ENCODE measurements at regions not wholly inside any gene's neighbourhood (a gene's known extent, or its start where the extent isn't known, plus 50 kb on each side); places are given as distances from the start of the nearest gene placed in this dataset.

DNA sequence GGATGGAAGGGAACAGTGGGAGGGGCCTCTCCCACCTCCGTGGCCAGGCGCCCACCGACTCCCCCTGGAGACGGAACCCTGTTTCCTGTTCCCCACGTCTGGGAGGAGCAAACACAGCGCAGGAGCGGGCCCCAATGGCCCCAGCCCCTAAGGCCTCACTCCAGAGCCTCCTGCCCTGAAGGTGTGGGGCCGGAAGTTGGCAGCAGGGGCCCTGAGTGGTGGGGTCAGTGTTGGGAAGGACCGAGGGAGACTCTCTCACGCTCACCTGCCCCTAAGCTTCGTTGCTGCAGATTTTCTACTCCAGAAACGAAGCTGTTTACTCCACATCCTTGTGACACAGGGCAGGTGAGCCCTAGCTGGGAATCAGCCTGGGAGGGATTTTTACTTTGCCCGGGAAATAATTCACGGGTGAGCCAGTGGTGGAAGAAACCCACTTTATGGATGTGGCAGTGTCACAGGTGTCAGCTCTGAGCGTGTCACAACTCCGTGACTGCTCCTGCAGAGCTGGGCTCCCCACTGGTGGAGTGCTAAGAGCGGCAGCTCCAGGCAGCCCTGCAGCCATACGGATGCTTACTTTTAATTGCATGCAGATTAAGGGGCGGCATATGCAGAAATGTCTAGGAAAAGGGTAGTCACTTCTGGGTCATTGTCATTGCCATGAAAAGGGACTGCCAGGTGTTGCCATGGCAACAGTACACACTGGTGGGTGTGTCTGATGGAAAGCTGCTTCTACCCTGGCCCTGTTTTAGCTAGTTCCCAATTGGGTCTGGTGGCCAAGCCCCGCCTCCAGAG is 77.5 kb upstream of the OLFM1 start:
- no peak overlapping the region for H3K4me3 Mint-ChIP-seq
- CTCF ChIA-PET = interaction anchor here (0.6 kb wide), 1 partner anchor 788 kb away, joined by 3 read pairs; no protein-coding TSS in a partner anchor
- H3K9me3 Mint-ChIP-seq = no peaks in the 10 kb centered on the region
- DNase-seq = no peak
- no peak overlapping the region for H3K27ac Mint-ChIP-seq
- no peaks in the 10 kb centered on the region for H3K36me3 Mint-ChIP-seq
- no peaks in the 10 kb centered on the region for H3K4me1 Mint-ChIP-seq
- H3K27me3 Mint-ChIP-seq = no peaks in the 10 kb centered on the region

DNA sequence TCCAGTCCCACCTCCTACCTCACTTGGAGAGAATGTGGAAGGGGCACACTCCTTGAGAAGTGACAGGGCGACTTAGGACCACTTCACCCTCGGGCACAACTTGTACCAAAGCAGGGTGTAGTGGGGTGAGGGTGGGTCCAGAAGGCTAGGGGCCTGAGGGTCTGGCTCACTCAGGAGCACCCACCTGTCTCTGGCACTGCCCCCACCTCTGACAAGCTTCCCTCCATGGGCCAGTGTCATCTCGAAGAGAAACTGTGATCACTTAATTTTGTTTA is 76.9 kb upstream of the OLFM1 start:
- H3K27ac Mint-ChIP-seq = no peak overlapping the region
- no peaks in the 10 kb centered on the region for H3K9me3 Mint-ChIP-seq
- H3K36me3 Mint-ChIP-seq = no peaks in the 10 kb centered on the region
- no peaks in the 10 kb centered on the region for H3K27me3 Mint-ChIP-seq
- H3K4me3 Mint-ChIP-seq = no peak overlapping the region
- no peak for DNase-seq
- no peaks in the 10 kb centered on the region for H3K4me1 Mint-ChIP-seq
- CTCF ChIA-PET = interaction anchor here (0.6 kb wide), 1 partner anchor 787 kb away, joined by 3 read pairs; no protein-coding TSS in a partner anchor

GRCh38 chr9:135010921-135011320 is 76.5 kb upstream of the OLFM1 start:
- Mint-ChIP-seq H3K9me3 (no peaks in the 10 kb centered on the region), H3K27ac (no peak overlapping the region), H3K27me3 (no peaks in the 10 kb centered on the region), H3K4me3 (no peak overlapping the region), H3K4me1 (no peaks in the 10 kb centered on the region), H3K36me3 (no peaks in the 10 kb centered on the region)
- CTCF ChIA-PET = interaction anchor here (0.6 kb wide), 1 partner anchor 787 kb away, joined by 3 read pairs; no protein-coding TSS in a partner anchor
- no peak for DNase-seq

GRCh38 chr9:135012166-135012565 is 75.3 kb upstream of the OLFM1 start:
- Mint-ChIP-seq H3K27ac (no peak overlapping the region), H3K9me3 (no peaks in the 10 kb centered on the region), H3K36me3 (no peaks in the 10 kb centered on the region), H3K4me3 (no peak overlapping the region), H3K4me1 (no peaks in the 10 kb centered on the region), H3K27me3 (no peaks in the 10 kb centered on the region)
- no peak for DNase-seq
- CTCF ChIA-PET = no interaction called here

GRCh38 chr9:135014311-135015010 is 73.0 kb upstream of the OLFM1 start:
- Mint-ChIP-seq H3K4me3 (no peak overlapping the region), H3K27me3 (no peaks in the 10 kb centered on the region), H3K27ac (no peak overlapping the region), H3K9me3 (no peaks in the 10 kb centered on the region), H3K4me1 (no peaks in the 10 kb centered on the region), H3K36me3 (no peaks in the 10 kb centered on the region)
- DNase-seq = no peak
- CTCF ChIA-PET = interaction anchor here (1.0 kb wide), 1 partner anchor 16 kb away, joined by 3 read pairs; no protein-coding TSS in a partner anchor

GRCh38 chr9:135015096-135015495 is 72.4 kb upstream of the OLFM1 start:
- H3K36me3 Mint-ChIP-seq = no peaks in the 10 kb centered on the region
- H3K27ac Mint-ChIP-seq = no peak overlapping the region
- CTCF ChIA-PET = interaction anchor here (1.0 kb wide), 1 partner anchor 15 kb away, joined by 3 read pairs; no protein-coding TSS in a partner anchor
- no peaks in the 10 kb centered on the region for H3K9me3 Mint-ChIP-seq
- DNase-seq = no peak
- no peaks in the 10 kb centered on the region for H3K27me3 Mint-ChIP-seq
- no peak overlapping the region for H3K4me3 Mint-ChIP-seq
- no peaks in the 10 kb centered on the region for H3K4me1 Mint-ChIP-seq

DNA sequence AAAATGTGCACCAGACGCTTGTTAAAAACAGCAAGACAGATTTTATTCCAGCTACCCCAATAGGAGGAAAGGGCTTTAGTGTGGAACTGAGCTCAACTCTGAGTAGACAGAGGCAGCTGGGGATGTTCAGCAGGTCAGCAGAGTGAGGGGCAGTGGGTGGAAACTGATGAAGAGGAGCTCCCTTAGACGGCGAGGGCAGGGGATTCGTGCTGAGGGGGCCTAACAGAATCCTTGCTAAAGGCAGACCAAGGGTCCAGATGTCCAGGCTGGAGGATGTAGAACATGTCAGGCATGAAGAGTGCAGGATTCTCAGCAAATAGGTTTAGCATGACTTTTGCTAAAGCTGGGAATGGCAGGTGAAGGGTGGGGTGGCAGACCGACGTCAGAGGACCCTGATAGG is 71.9 kb upstream of the OLFM1 start:
- Mint-ChIP-seq H3K4me1 (no peaks in the 10 kb centered on the region), H3K36me3 (no peaks in the 10 kb centered on the region), H3K27me3 (no peaks in the 10 kb centered on the region), H3K27ac (no peak overlapping the region), H3K9me3 (no peaks in the 10 kb centered on the region), H3K4me3 (no peak overlapping the region)
- CTCF ChIA-PET = no interaction called here
- no peak for DNase-seq

DNA sequence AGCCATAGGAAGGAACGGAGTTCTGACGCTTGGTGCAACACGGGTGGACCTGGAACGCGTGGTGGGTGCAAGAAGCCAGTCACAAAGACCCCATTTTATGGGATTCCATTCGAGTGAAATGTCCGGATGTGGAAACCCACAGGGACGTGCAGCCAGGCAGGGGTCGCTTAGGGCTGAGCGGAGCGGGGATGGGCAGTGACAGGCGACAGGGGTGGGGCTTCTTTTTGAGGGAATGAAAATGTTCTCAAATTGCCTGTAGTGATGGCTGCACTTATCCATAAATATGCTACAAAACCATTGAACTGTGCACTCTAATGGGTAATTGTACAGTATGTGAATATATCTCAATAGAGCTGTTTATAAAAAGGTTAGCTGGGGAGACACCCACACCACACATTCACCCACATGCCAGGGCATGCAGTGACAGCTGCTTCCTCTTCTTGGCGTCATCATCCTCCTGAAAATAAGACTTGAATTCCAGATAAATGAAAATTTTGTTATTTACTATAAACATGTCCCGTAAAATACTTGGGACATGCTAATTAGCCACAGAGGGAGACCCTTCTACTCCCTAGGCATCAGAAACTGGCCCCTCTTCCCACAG is 71.3 kb upstream of the OLFM1 start:
- CTCF ChIA-PET = no interaction called here
- Mint-ChIP-seq H3K4me1 (no peaks in the 10 kb centered on the region), H3K36me3 (no peaks in the 10 kb centered on the region), H3K9me3 (no peaks in the 10 kb centered on the region), H3K27me3 (no peaks in the 10 kb centered on the region), H3K4me3 (no peak overlapping the region), H3K27ac (no peak overlapping the region)
- no peak for DNase-seq

GRCh38 chr9:135016876-135017275 is 70.6 kb upstream of the OLFM1 start:
- H3K4me1 Mint-ChIP-seq = no peaks in the 10 kb centered on the region
- H3K27ac Mint-ChIP-seq = no peak overlapping the region
- CTCF ChIA-PET = no interaction called here
- H3K36me3 Mint-ChIP-seq = no peaks in the 10 kb centered on the region
- H3K9me3 Mint-ChIP-seq = no peaks in the 10 kb centered on the region
- no peaks in the 10 kb centered on the region for H3K27me3 Mint-ChIP-seq
- no peak for DNase-seq
- no peak overlapping the region for H3K4me3 Mint-ChIP-seq

DNA sequence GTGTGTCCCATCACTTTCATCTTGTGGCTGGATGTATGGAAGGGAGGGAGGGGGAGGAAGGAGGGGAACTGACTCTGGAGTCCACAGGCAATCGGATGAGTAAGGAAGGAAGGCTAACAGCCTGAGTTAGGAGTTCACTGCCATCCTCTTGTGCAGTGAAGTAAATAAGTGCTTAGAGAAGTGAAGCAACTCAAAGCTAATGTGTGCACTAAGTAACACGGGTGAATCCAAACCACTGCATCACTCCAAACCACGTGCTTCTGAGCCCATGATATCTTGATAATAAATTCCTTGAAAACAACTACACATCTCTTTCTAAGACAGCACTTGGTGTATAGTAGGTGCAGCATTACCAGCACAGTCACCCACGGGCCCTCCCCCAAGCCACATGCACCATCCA is 69.6 kb upstream of the OLFM1 start:
- Mint-ChIP-seq H3K9me3 (no peaks in the 10 kb centered on the region), H3K27me3 (no peaks in the 10 kb centered on the region), H3K4me3 (no peak overlapping the region), H3K27ac (no peak overlapping the region), H3K4me1 (no peaks in the 10 kb centered on the region), H3K36me3 (no peaks in the 10 kb centered on the region)
- DNase-seq = no peak
- CTCF ChIA-PET = no interaction called here

GRCh38 chr9:135018306-135018915 is 69.1 kb upstream of the OLFM1 start:
- H3K9me3 Mint-ChIP-seq = no peaks in the 10 kb centered on the region
- H3K27me3 Mint-ChIP-seq = no peaks in the 10 kb centered on the region
- no peaks in the 10 kb centered on the region for H3K4me1 Mint-ChIP-seq
- no peak overlapping the region for H3K4me3 Mint-ChIP-seq
- no peaks in the 10 kb centered on the region for H3K36me3 Mint-ChIP-seq
- CTCF ChIA-PET = no interaction called here
- H3K27ac Mint-ChIP-seq = no peak overlapping the region
- no peak for DNase-seq

DNA sequence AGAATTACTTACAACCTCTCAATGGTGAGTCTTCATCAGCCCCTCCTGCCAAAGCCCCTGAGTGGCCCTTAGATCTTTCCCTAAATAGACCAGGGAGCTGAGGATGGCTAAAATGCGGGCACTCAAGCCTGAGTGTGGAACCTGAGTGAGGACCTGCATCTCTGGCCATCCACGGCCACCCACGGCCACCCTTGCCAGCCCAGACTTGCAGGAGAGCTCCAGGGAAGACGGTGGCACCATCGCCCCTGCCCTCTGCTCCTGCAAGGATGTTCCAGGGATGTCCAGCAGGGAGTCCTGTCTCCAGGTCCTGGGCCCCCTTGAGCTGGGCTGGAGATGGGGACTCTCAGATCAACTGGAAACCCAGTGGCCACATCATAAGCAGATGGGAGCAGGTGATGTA is 68.2 kb upstream of the OLFM1 start:
- CTCF ChIA-PET = interaction anchor here (0.6 kb wide), 1 partner anchor 426 kb away, joined by 3 read pairs; no protein-coding TSS in a partner anchor
- H3K9me3 Mint-ChIP-seq = no peaks in the 10 kb centered on the region
- no peaks in the 10 kb centered on the region for H3K4me1 Mint-ChIP-seq
- no peaks in the 10 kb centered on the region for H3K36me3 Mint-ChIP-seq
- DNase-seq = no peak
- no peak overlapping the region for H3K4me3 Mint-ChIP-seq
- no peak overlapping the region for H3K27ac Mint-ChIP-seq
- peaks cover 5% of the 10 kb centered on the region for H3K27me3 Mint-ChIP-seq

DNA sequence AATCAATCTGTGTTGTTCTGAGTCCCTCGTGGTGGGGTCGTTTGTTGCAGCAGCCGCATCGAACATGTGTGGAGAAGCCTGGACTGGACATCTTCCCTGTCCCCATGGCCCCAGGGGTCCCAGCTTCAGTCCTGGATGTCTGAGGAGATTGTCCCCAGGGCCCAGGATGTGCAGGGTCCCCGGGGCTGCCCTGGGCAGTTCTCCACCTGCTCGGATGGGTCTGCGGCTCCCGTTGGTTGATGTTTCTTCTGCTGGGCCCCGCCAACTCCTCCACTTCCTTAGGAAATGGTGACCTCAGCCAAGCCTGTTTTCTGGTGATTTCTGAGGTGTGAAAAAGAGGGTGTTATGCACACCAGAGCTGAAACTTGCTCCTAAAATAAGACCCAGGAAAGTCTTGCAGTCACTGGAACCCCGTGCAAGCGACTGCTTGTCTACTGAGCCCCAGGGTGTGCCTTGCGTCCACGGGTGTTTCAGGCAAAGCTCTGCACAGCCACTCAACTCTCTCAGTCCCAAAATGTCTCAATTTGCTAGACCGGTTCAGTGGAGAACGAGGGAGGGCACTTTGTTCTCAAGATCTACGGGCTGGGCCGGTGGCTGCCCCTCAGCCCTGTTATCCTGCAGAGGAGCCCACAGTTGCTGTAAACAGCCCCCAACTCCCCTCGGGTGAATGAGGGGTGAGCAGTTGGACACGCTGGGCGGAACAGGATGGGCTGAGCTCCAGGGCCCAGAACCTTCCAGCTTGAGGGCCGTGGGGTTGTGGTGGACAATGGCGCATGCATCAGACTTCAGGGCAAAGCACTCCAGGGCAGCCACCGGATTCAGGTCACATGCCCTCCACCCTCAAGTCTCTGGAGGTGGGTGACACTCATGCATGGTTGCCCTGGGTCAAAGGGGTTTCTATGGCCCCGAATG is 66.7 kb upstream of the OLFM1 start:
- Mint-ChIP-seq H3K36me3 (no peaks in the 10 kb centered on the region), H3K4me1 (no peaks in the 10 kb centered on the region), H3K27ac (no peak overlapping the region), H3K27me3 (peaks cover 6% of the 10 kb centered on the region), H3K9me3 (no peaks in the 10 kb centered on the region), H3K4me3 (no peak overlapping the region)
- CTCF ChIA-PET = interaction anchor here (0.7 kb wide), 1 partner anchor 214 kb away, joined by 3 read pairs; no protein-coding TSS in a partner anchor
- no peak for DNase-seq

DNA sequence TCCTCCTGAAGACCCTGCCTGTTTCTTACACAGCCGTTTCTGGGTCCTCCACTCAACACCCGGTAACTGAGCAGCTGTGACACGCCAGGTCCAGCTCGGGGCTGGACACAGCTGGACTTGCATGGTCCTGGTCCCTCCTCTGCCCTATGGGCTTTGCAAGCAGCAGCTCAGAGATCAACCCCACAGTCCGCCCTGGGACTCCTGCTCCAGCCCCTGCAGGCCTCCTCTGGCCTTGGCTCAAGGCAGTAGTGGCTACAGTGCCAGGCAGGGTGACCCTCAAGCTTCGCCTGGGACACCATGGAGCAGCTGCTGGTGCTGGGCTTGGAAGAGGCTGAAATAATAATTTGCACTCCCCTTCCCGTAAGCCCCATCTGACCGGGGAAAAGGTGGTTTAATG is 66.1 kb upstream of the OLFM1 start:
- Mint-ChIP-seq H3K9me3 (no peaks in the 10 kb centered on the region), H3K4me1 (no peaks in the 10 kb centered on the region), H3K36me3 (no peaks in the 10 kb centered on the region), H3K27ac (no peak overlapping the region), H3K4me3 (no peak overlapping the region), H3K27me3 (peaks cover 6% of the 10 kb centered on the region)
- DNase-seq = no peak
- CTCF ChIA-PET = interaction anchor here (0.7 kb wide), 1 partner anchor 215 kb away, joined by 3 read pairs; no protein-coding TSS in a partner anchor

Data from activated naive CD4-positive, alpha-beta T cell treated with anti-CD3 and anti-CD28 coated beads, Interleukin-2, amount 10 ng/mL, durations not matched to agents 7 days and 5 days (primary cell).